H1 (cell line): ENCODE measurements at regions not wholly inside any gene's neighbourhood (a gene's known extent, or its start where the extent isn't known, plus 50 kb on each side); places are given as distances from the start of the nearest gene placed in this dataset.

Experiments
- CTCF ChIA-PET: fragments of 300-600 bp; sonication (Branson Sonifier 250); formaldehyde crosslinking; loops from one replicate; lab custom pipeline; 2021; ENCODE audit not compliant: partially characterized antibody; lab: Charles Lee
- POLR2A ChIA-PET: fragments of 300-600 bp; sonication (Branson Sonifier 250); formaldehyde crosslinking; loops from one replicate; lab custom pipeline; 2021; ENCODE audit warnings: inconsistent platforms; ENCODE audit not compliant: partially characterized antibody; lab: Charles Lee
- DNase-seq, 2 experiments: peaks; one replicate each; pipeline versions ENCODE4 v3.0.0 to v3.0.0-alpha.2; 2010 to 2022; ENCODE audit warnings: low spot score in 2 of 2, low read depth in 1 of 2, mixed read lengths in 1 of 2
- FAIRE-seq: peaks from 2 replicates; lab custom pipeline; 2011; peaks lifted over from hg19 to GRCh38; lab: Jason Lieb, UNC
- H2AFZ ChIP-seq: 2 replicates; pipeline ENCODE4 v1.8.1; 2012; ENCODE audit warnings: low read length, inconsistent platforms
- H2AK5ac ChIP-seq: 2 replicates; pipeline ENCODE4 v1.6.1; 2013; ENCODE audit warnings: low read depth, low read length
- H2BK120ac ChIP-seq: replicated peaks from 2 replicates; pipeline ENCODE3; 2013; ENCODE audit warnings: low read depth, low read length, inconsistent platforms
- H2BK12ac ChIP-seq: 2 replicates; pipeline ENCODE4 v1.6.1; 2013; ENCODE audit warnings: low read depth, low read length
- H2BK15ac ChIP-seq: 2 replicates; pipeline ENCODE4 v1.6.1; 2013; ENCODE audit warnings: low read length
- H2BK20ac ChIP-seq: 2 replicates; pipeline ENCODE4 v1.6.1; 2013; ENCODE audit warnings: low read length
- H2BK5ac ChIP-seq: 2 replicates; pipeline ENCODE4 v1.6.1; 2013; ENCODE audit warnings: low read depth, low read length
- H3K14ac ChIP-seq: 2 replicates; pipeline ENCODE4 v1.6.1; 2013; ENCODE audit warnings: inconsistent platforms; ENCODE audit not compliant: insufficient read length
- H3K18ac ChIP-seq: 2 replicates; pipeline ENCODE4 v1.6.1; 2013; ENCODE audit warnings: low read length; ENCODE audit errors: extremely low read depth
- H3K23ac ChIP-seq: 2 replicates; pipeline ENCODE4 v1.6.1; 2013; ENCODE audit warnings: inconsistent platforms; ENCODE audit not compliant: insufficient read length
- H3K23me2 ChIP-seq: 2 replicates; pipeline ENCODE4 v1.6.1; 2013; ENCODE audit warnings: low read depth, low read length
- H3K27ac ChIP-seq: 2 replicates; pipeline ENCODE4 v1.6.1; 2011; ENCODE audit warnings: low read depth, low read length, inconsistent platforms
- H3K27me3 ChIP-seq, 4 experiments: replicated peaks in 1 of 4; 1 replicate in 1 of 4; 2 replicates in 3 of 4; pipeline versions ENCODE4 v1.6.1 to v1.8.1; 2011 to 2013; ENCODE audit warnings: low read length in 3 of 4, mild to moderate bottlenecking in 3 of 4, inconsistent platforms in 2 of 4, mixed read lengths in 2 of 4, moderate library complexity in 1 of 4; ENCODE audit not compliant: control insufficient read depth in 3 of 4, insufficient read depth in 3 of 4; ENCODE audit errors: extremely low read depth in 1 of 4
- H3K36me3 ChIP-seq, 4 experiments: 2 replicates each; pipeline versions ENCODE4 v1.6.1 to v1.8.1; 2011 to 2013; ENCODE audit warnings: mild to moderate bottlenecking in 4 of 4, low read length in 3 of 4, moderate library complexity in 2 of 4, control low read depth in 1 of 4, inconsistent platforms in 1 of 4; ENCODE audit not compliant: insufficient read depth in 4 of 4, control insufficient read depth in 2 of 4
- H3K4ac ChIP-seq: replicated peaks from 2 replicates; pipeline ENCODE3; 2013; ENCODE audit warnings: low read length, low read depth, mixed read lengths, inconsistent platforms; ENCODE audit not compliant: insufficient read length
- H3K4me1 ChIP-seq, 4 experiments: replicated peaks in 1 of 4; 1 replicate in 1 of 4; 2 replicates in 3 of 4; pipeline versions ENCODE4 v1.6.1 to v1.8.1; 2011 to 2013; ENCODE audit warnings: low read length in 3 of 4, inconsistent platforms in 2 of 4, mixed read lengths in 1 of 4; ENCODE audit not compliant: insufficient read depth in 4 of 4, control insufficient read depth in 3 of 4
- H3K4me2 ChIP-seq, 2 experiments: 2 replicates each; pipeline versions ENCODE4 v1.6.1 to v1.8.1; 2011 to 2013; ENCODE audit warnings: low read depth in 2 of 2, low read length in 2 of 2, control low read depth in 1 of 2, inconsistent platforms in 1 of 2, mild to moderate bottlenecking in 1 of 2; ENCODE audit not compliant: insufficient read depth in 1 of 2
- H3K4me3 ChIP-seq, 4 experiments: fragments of 200-600, 300-600 bp in 1 of 4; sonication (generic), shearing (Covaris generic), sonication (Bioruptor Twin) in 1 of 4; 2 replicates each; pipeline versions ENCODE4 v1.5.1 to v1.8.1; 2011 to 2016; ENCODE audit warnings: low read length in 4 of 4, low read depth in 3 of 4, control low read depth in 2 of 4, inconsistent platforms in 2 of 4, mild to moderate bottlenecking in 2 of 4, mixed read lengths in 1 of 4, moderate library complexity in 1 of 4; ENCODE audit not compliant: insufficient read depth in 2 of 4; ENCODE audit errors: extremely low read depth in 1 of 4
- H3K56ac ChIP-seq: replicated peaks from 2 replicates; pipeline ENCODE3; 2013; ENCODE audit warnings: low read depth, mild to moderate bottlenecking, mixed read lengths, low read length, inconsistent platforms; ENCODE audit not compliant: insufficient read length
- H3K79me1 ChIP-seq: 2 replicates; pipeline ENCODE4 v1.6.1; 2013; ENCODE audit warnings: low read depth, low read length, control low read depth
- H3K79me2 ChIP-seq, 2 experiments: 2 replicates each; pipeline versions ENCODE4 v1.6.1 to v1.8.1; 2012 to 2013; ENCODE audit warnings: low read length in 2 of 2, mild to moderate bottlenecking in 2 of 2, inconsistent platforms in 1 of 2; ENCODE audit not compliant: insufficient read depth in 2 of 2, control insufficient read depth in 1 of 2
- H3K9ac ChIP-seq, 4 experiments: replicated peaks in 1 of 4; 1 replicate in 1 of 4; 2 replicates in 3 of 4; pipeline versions ENCODE4 v1.6.1 to v1.8.1; 2011 to 2013; ENCODE audit warnings: low read depth in 3 of 4, low read length in 3 of 4, control low read depth in 2 of 4, mild to moderate bottlenecking in 2 of 4, moderate library complexity in 2 of 4, inconsistent platforms in 1 of 4; ENCODE audit errors: extremely low read depth in 1 of 4
- H3K9me3 ChIP-seq, 2 experiments: 2 replicates each; pipeline versions ENCODE4 v1.6.1 to v1.8.1; 2012 to 2013; ENCODE audit warnings: mild to moderate bottlenecking in 2 of 2, moderate library complexity in 2 of 2, control low read depth in 1 of 2, inconsistent platforms in 1 of 2, low read depth in 1 of 2, low read length in 1 of 2, mixed read lengths in 1 of 2; ENCODE audit not compliant: insufficient read depth in 2 of 2
- H4K20me1 ChIP-seq, 2 experiments: replicated peaks in 1 of 2; 2 replicates each; pipeline versions ENCODE3 to v1.8.1; 2011 to 2013; ENCODE audit warnings: inconsistent platforms in 2 of 2, low read length in 2 of 2, mild to moderate bottlenecking in 1 of 2; ENCODE audit not compliant: insufficient read depth in 2 of 2, control insufficient read depth in 1 of 2
- H4K5ac ChIP-seq: 2 replicates; pipeline ENCODE4 v1.6.1; 2013; ENCODE audit warnings: low read length, low read depth, mixed read lengths, inconsistent platforms; ENCODE audit not compliant: insufficient read length
- H4K8ac ChIP-seq: 2 replicates; pipeline ENCODE4 v1.8.0; 2013; ENCODE audit warnings: mild to moderate bottlenecking, moderate library complexity, low read length, inconsistent platforms; ENCODE audit not compliant: insufficient read depth; ENCODE audit errors: extremely low read depth
- H4K91ac ChIP-seq: replicated peaks from 2 replicates; pipeline ENCODE3; 2013; ENCODE audit warnings: low read length, mixed read lengths, inconsistent platforms; ENCODE audit not compliant: insufficient read length
- BRCA1 ChIP-seq: IDR thresholded peaks from 2 replicates; pipeline ENCODE4 v1.6.1; 2012; ENCODE audit warnings: low read depth, low read length, improper control_type of control experiment
- EGR1 ChIP-seq: IDR thresholded peaks from 2 replicates; pipeline ENCODE4 v1.6.1; 2011; ENCODE audit warnings: low read depth, low read length, borderline replicate concordance
- EZH2 ChIP-seq: fragments of 200-600 bp; sonication (generic); IDR thresholded peaks from 2 replicates; pipeline ENCODE4 v1.7.1; 2012; ENCODE audit warnings: low read depth, mild to moderate bottlenecking, moderate library complexity, low read length, inconsistent platforms; ENCODE audit not compliant: severe bottlenecking
- HDAC2 ChIP-seq, 2 experiments: fragments of 300-600 bp in 1 of 2; sonication (generic) in 1 of 2; IDR thresholded peaks; 2 replicates each; pipeline ENCODE4 v1.6.1; 2011 to 2012; ENCODE audit warnings: low read depth in 2 of 2, low read length in 2 of 2, mild to moderate bottlenecking in 2 of 2, moderate library complexity in 2 of 2, borderline replicate concordance in 1 of 2, inconsistent platforms in 1 of 2
- JUND ChIP-seq: IDR thresholded peaks from 2 replicates; pipeline ENCODE4 v1.6.1; 2011; ENCODE audit warnings: mild to moderate bottlenecking, improper control_type of control experiment, low read length
- NRF1 ChIP-seq: IDR thresholded peaks from 2 replicates; pipeline ENCODE4 v1.6.1; 2011; ENCODE audit warnings: mild to moderate bottlenecking, low read depth, low read length, improper control_type of control experiment
- POLR2A ChIP-seq, 2 experiments: IDR thresholded peaks; 1 replicate in 1 of 2; 2 replicates in 1 of 2; pipeline ENCODE4 v1.6.1; 2011; ENCODE audit warnings: low read depth in 2 of 2, low read length in 2 of 2, mild to moderate bottlenecking in 2 of 2; ENCODE audit errors: control extremely low read depth in 1 of 2
- RBBP5 ChIP-seq: IDR thresholded peaks from 2 replicates; pipeline ENCODE4 v1.7.1; 2012; ENCODE audit warnings: low read depth, mild to moderate bottlenecking, inconsistent platforms, low read length, moderate library complexity, borderline replicate concordance
- RNF2 ChIP-seq: fragments of 200-900, 300-1000 bp; sonication (generic); IDR thresholded peaks from 2 replicates; pipeline ENCODE4 v1.7.1; 2016; ENCODE audit warnings: borderline replicate concordance, low read depth, mild to moderate bottlenecking, antibody characterized with exemption, low read length; ENCODE audit not compliant: poor library complexity, severe bottlenecking; ENCODE audit errors: missing control alignments
- SIN3A ChIP-seq, 2 experiments: IDR thresholded peaks in 1 of 2; conservative IDR thresholded peaks in 1 of 2; 2 replicates each; pipeline ENCODE4 v1.6.1; 2011 to 2012; ENCODE audit warnings: low read length in 2 of 2, improper control_type of control experiment in 1 of 2, low read depth in 1 of 2, mild to moderate bottlenecking in 1 of 2
- SUZ12 ChIP-seq: fragments of 200-600 bp; sonication (generic); IDR thresholded peaks from 2 replicates; pipeline ENCODE4 v1.6.1; 2012; ENCODE audit warnings: mild to moderate bottlenecking, inconsistent platforms, low read length, moderate library complexity, mixed read lengths
- YY1 ChIP-seq: IDR thresholded peaks from 2 replicates; pipeline ENCODE4 v1.6.1; 2011; ENCODE audit warnings: low read depth, mild to moderate bottlenecking, low read length
- WGBS, 2 experiments: shearing (Covaris generic) in 1 of 2; methylation state at CpG; one replicate each; pipeline versions ENCODE4 v1.1.6 to v1.1.7; 2013 to 2015; ENCODE audit warnings: low lambda C conversion rate in 2 of 2, mixed read lengths in 2 of 2, inconsistent platforms in 1 of 2, low coverage in 1 of 2, missing lambda C conversion rate in 1 of 2; ENCODE audit not compliant: insufficient replicate concordance in 2 of 2, insufficient coverage in 1 of 2, insufficient read length in 1 of 2; ENCODE audit errors: extremely low coverage in 1 of 2, missing lambda C conversion rate in 1 of 2; 5-methylcytosine and 5-hydroxymethylcytosine counted together
- TF ChIP-seq, protein P1 (sequence below): IDR thresholded peaks from 2 replicates; pipeline ENCODE4 v1.6.1; 2012; ENCODE audit warnings: inconsistent platforms

DNA sequence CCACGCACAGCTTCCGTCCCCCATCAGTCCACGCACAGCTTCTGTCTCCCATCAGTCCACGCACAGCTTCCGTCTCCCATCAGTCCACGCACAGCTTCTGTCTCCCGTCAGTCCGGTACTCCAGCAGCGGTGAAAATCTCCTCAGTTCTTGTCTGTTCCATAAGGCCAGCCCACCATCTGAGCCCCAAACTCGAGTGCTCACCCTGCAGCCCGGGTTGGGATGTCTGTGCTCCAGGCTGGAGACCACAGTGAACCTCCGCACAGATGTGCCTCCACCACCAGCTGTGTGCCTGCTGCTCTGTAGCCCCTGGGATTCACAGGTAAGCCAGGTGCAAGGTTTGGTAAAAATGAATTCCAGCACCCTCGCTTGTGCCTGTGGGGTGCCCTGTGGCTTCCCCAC is 258.6 kb downstream of the NPHP4 start:
- Histone ChIP-seq H3K56ac (no peak overlapping the region), H2BK20ac (no peak overlapping the region), H3K27ac (no peak overlapping the region), H2BK5ac (no peak overlapping the region), H3K23me2 (peaks cover 13% of the 10 kb centered on the region; the same call in 1 of the 2 replicates), H3K9me3 (no peaks in the 10 kb centered on the region), H3K4me1 (no peaks in the 10 kb centered on the region; a peak in 1 of 7 replicates), H4K20me1 (peaks cover 0 to 5% of the 10 kb centered on the region in 2 experiments), H3K79me2 (no peaks in the 10 kb centered on the region), H2BK12ac (no peak overlapping the region), H3K4ac (no peak overlapping the region), H4K91ac (no peak overlapping the region), H2BK120ac (no peak overlapping the region), H3K4me3 (no peak overlapping the region), H2AK5ac (no peak overlapping the region), H3K4me2 (no peak overlapping the region), H4K5ac (no peak overlapping the region), H3K18ac (no peak overlapping the region), H2BK15ac (no peak overlapping the region), H2AFZ (no peak overlapping the region), H3K36me3 (no peaks in the 10 kb centered on the region), H4K8ac (peak overlapping the region; percentile 14; the same call in 1 of the 2 replicates), H3K27me3 (no peaks in the 10 kb centered on the region; a peak in 1 of 7 replicates), H3K23ac (no peak overlapping the region), H3K14ac (no peak overlapping the region), H3K79me1 (no peaks in the 10 kb centered on the region), H3K9ac (no peak overlapping the region)
- CTCF ChIA-PET, result interaction anchor here (0.6 to 4.5 kb wide), 4 partner anchors 11 to 185 kb away, joined by 3 to 36 read pairs (median 4); no protein-coding TSS in a partner anchor
- FAIRE-seq (no peak), DNase-seq (no peak)
- POLR2A ChIA-PET, result no interaction called here
- WGBS, 2 experiments, result 86% methylated on average over 9 of the region's 13 CpGs; no CpG with 5 or more reads in 1 of the 2 experiments
- TF ChIP-seq SUZ12, result no peak
- no peak for TF ChIP-seq YY1
- TF ChIP-seq JUND, result no peak
- no peak for TF ChIP-seq SIN3A (conservative IDR thresholded peaks at IDR 0.05 in 1 of 2, IDR thresholded peaks at IDR 0.05 in 1 of 2; ENCODE audit: low read depth in 1 of 2, low read length in 2 of 2)
- no peak for TF ChIP-seq EZH2
- TF ChIP-seq, protein P1, sequence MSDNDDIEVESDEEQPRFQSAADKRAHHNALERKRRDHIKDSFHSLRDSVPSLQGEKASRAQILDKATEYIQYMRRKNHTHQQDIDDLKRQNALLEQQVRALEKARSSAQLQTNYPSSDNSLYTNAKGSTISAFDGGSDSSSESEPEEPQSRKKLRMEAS, result no peak
- TF ChIP-seq NRF1, result no peak
- TF ChIP-seq HDAC2 (IDR thresholded peaks at IDR 0.05; ENCODE audit: borderline replicate concordance in 1 of 2, low read depth in 2 of 2, low read length in 2 of 2), result no peak
- no peak for TF ChIP-seq EGR1
- no peak for TF ChIP-seq RNF2
- TF ChIP-seq BRCA1, result no peak
- no peak for TF ChIP-seq RBBP5
- TF ChIP-seq POLR2A (IDR thresholded peaks at IDR 0.05; ENCODE audit: control extremely low read depth in 1 of 2, low read depth in 2 of 2, low read length in 2 of 2), result no peak
